Astrocyte (in vitro differentiated cells and primary cell): ENCODE measurements at regions not wholly inside any gene's neighbourhood (a gene's known extent, or its start where the extent isn't known, plus 50 kb on each side); places are given as distances from the start of the nearest gene placed in this dataset.

Source experiments
- DNase-seq: peaks from one replicate; pipeline ENCODE4 v3.0.0-alpha.2; 2010; ENCODE audit warnings: low read depth
- FAIRE-seq: peaks from 2 replicates; lab custom pipeline; 2011; peaks lifted over from hg19 to GRCh38; lab: Jason Lieb, UNC
- H2AFZ ChIP-seq: 2 replicates; pipeline ENCODE4 v1.6.0; 2012; ENCODE audit warnings: low read depth, low read length, inconsistent platforms
- H3K27ac ChIP-seq: 2 replicates; pipeline ENCODE4 v1.5.1; 2011; ENCODE audit warnings: low read depth, low read length, inconsistent platforms
- H3K27me3 ChIP-seq: 2 replicates; pipeline ENCODE4 v1.6.0; 2011; ENCODE audit warnings: low read length, inconsistent platforms; ENCODE audit not compliant: insufficient read depth
- H3K36me3 ChIP-seq: 2 replicates; pipeline ENCODE4 v1.5.1; 2011; ENCODE audit warnings: low read length, inconsistent platforms; ENCODE audit not compliant: insufficient read depth
- H3K4me1 ChIP-seq: 2 replicates; pipeline ENCODE4 v1.5.1; 2011; ENCODE audit warnings: low read length, inconsistent platforms; ENCODE audit not compliant: insufficient read depth
- H3K4me2 ChIP-seq: 2 replicates; pipeline ENCODE4 v1.6.0; 2012; ENCODE audit warnings: low read length, inconsistent platforms
- H3K4me3 ChIP-seq: 2 replicates; pipeline ENCODE4 v1.5.1; 2011; ENCODE audit warnings: low read depth, mild to moderate bottlenecking, low read length, inconsistent platforms; ENCODE audit not compliant: insufficient read depth
- H3K79me2 ChIP-seq: 2 replicates; pipeline ENCODE4 v1.6.0; 2012; ENCODE audit warnings: mild to moderate bottlenecking, low read length, inconsistent platforms; ENCODE audit not compliant: insufficient read depth
- H3K9ac ChIP-seq: 2 replicates; pipeline ENCODE4 v1.6.0; 2012; ENCODE audit warnings: mild to moderate bottlenecking, low read length, inconsistent platforms
- H3K9me3 ChIP-seq: 2 replicates; pipeline ENCODE4 v1.5.1; 2012; ENCODE audit warnings: low read depth, mild to moderate bottlenecking, low read length, inconsistent platforms; ENCODE audit not compliant: insufficient read depth
- H4K20me1 ChIP-seq: 2 replicates; pipeline ENCODE4 v1.6.0; 2012; ENCODE audit warnings: low read length, inconsistent platforms; ENCODE audit not compliant: insufficient read depth
- H3K27ac Mint-ChIP-seq: one replicate; pipeline ENCODE4 v1.8.0; 2021; ENCODE audit warnings: mild to moderate bottlenecking, mixed read lengths; ENCODE audit not compliant: unreplicated experiment
- H3K27me3 Mint-ChIP-seq: one replicate; pipeline ENCODE4 v1.8.0; 2021; ENCODE audit warnings: low read depth, mixed read lengths; ENCODE audit not compliant: unreplicated experiment
- H3K36me3 Mint-ChIP-seq: one replicate; pipeline ENCODE4 v1.8.0; 2021; ENCODE audit warnings: low read depth, mixed read lengths; ENCODE audit not compliant: unreplicated experiment
- H3K4me1 Mint-ChIP-seq: one replicate; pipeline ENCODE4 v1.8.0; 2021; ENCODE audit warnings: low read depth, mixed read lengths; ENCODE audit not compliant: unreplicated experiment
- H3K4me3 Mint-ChIP-seq: one replicate; pipeline ENCODE4 v1.8.0; 2021; ENCODE audit warnings: mild to moderate bottlenecking, moderate library complexity, mixed read lengths; ENCODE audit not compliant: unreplicated experiment
- H3K9me3 Mint-ChIP-seq: one replicate; pipeline ENCODE4 v1.8.0; 2021; ENCODE audit warnings: mild to moderate bottlenecking, mixed read lengths; ENCODE audit not compliant: unreplicated experiment
- CTCF ChIP-seq: IDR thresholded peaks from 2 replicates; pipeline ENCODE4 v1.5.1; 2011; ENCODE audit warnings: low read depth, mild to moderate bottlenecking, inconsistent platforms, low read length, moderate library complexity; ENCODE audit not compliant: insufficient read depth
- EZH2 ChIP-seq: IDR thresholded peaks from 2 replicates; pipeline ENCODE4 v1.6.1; 2012; ENCODE audit warnings: mild to moderate bottlenecking, low read length, inconsistent platforms; ENCODE audit not compliant: insufficient read depth

- Histone ChIP-seq H3K9me3 (no peaks in the 10 kb centered on the region), H3K27me3 (no peaks in the 10 kb centered on the region), H2AFZ (no peak overlapping the region), H3K4me1 (no peaks in the 10 kb centered on the region), H3K4me2 (no peak overlapping the region), H3K4me3 (no peak overlapping the region), H3K79me2 (no peaks in the 10 kb centered on the region), H3K27ac (no peak overlapping the region), H3K9ac (no peak overlapping the region), H3K36me3 (no peaks in the 10 kb centered on the region), H4K20me1 (no peaks in the 10 kb centered on the region)
- Mint-ChIP-seq H3K36me3 (no peaks in the 10 kb centered on the region), H3K27ac (no peak overlapping the region), H3K4me1 (no peaks in the 10 kb centered on the region), H3K4me3 (no peak overlapping the region), H3K9me3 (no peaks in the 10 kb centered on the region), H3K27me3 (no peaks in the 10 kb centered on the region)
- DNase-seq (no peak), FAIRE-seq (no peak)
- TF ChIP-seq CTCF (no peak), EZH2 (no peak)
Measured at GRCh38 chr9:101893661-101894646, 155.5 kb upstream of the GRIN3A start.

GRCh38 chr9:101881508-101881907, 143.1 kb upstream of the GRIN3A start:
- H4K20me1 ChIP-seq = no peaks in the 10 kb centered on the region
- H3K27me3 Mint-ChIP-seq = no peaks in the 10 kb centered on the region
- no peak overlapping the region for H3K4me2 ChIP-seq
- H3K4me3 ChIP-seq = no peak overlapping the region
- H3K9me3 ChIP-seq = no peaks in the 10 kb centered on the region
- H3K36me3 Mint-ChIP-seq = no peaks in the 10 kb centered on the region
- no peak overlapping the region for H3K27ac Mint-ChIP-seq
- no peaks in the 10 kb centered on the region for H3K4me1 Mint-ChIP-seq
- no peak overlapping the region for H2AFZ ChIP-seq
- TF ChIP-seq EZH2 (no peak), CTCF (no peak)
- no peaks in the 10 kb centered on the region for H3K9me3 Mint-ChIP-seq
- no peaks in the 10 kb centered on the region for H3K27me3 ChIP-seq
- H3K79me2 ChIP-seq = no peaks in the 10 kb centered on the region
- no peak overlapping the region for H3K27ac ChIP-seq
- no peaks in the 10 kb centered on the region for H3K36me3 ChIP-seq
- H3K4me3 Mint-ChIP-seq = no peak overlapping the region
- H3K4me1 ChIP-seq = no peaks in the 10 kb centered on the region
- H3K9ac ChIP-seq = no peak overlapping the region
- FAIRE-seq = no peak
- no peak for DNase-seq

- Histone ChIP-seq H3K4me3 (no peak overlapping the region), H2AFZ (no peak overlapping the region), H3K36me3 (no peaks in the 10 kb centered on the region), H3K9me3 (no peaks in the 10 kb centered on the region), H3K4me1 (no peaks in the 10 kb centered on the region), H3K4me2 (no peak overlapping the region), H3K27me3 (no peaks in the 10 kb centered on the region), H3K27ac (no peak overlapping the region), H4K20me1 (no peaks in the 10 kb centered on the region), H3K9ac (no peak overlapping the region), H3K79me2 (no peaks in the 10 kb centered on the region)
- DNase-seq (no peak), FAIRE-seq (no peak)
- Mint-ChIP-seq H3K4me1 (no peaks in the 10 kb centered on the region), H3K9me3 (no peaks in the 10 kb centered on the region), H3K36me3 (no peaks in the 10 kb centered on the region), H3K27ac (no peak overlapping the region), H3K4me3 (no peak overlapping the region), H3K27me3 (no peaks in the 10 kb centered on the region)
- TF ChIP-seq CTCF (no peak), EZH2 (no peak)
Measured at GRCh38 chr9:101880846-101881245, 142.4 kb upstream of the GRIN3A start.
